Activated CD4-positive, alpha-beta T cell treated with anti-CD3 and anti-CD28 coated beads, Interleukin-2, amount 10 ng/mL, durations not matched to agents 24 days and 14 days (primary cell): ENCODE measurements at regions not wholly inside any gene's neighbourhood (a gene's known extent, or its start where the extent isn't known, plus 50 kb on each side); places are given as distances from the start of the nearest gene placed in this dataset.

ENCODE experiments used
- DNase-seq: peaks from one replicate; pipeline ENCODE4 v3.0.0; 2022
- H3K27ac Mint-ChIP-seq: one replicate; pipeline ENCODE4 v1.8.0; 2022; ENCODE audit warnings: mild to moderate bottlenecking, mixed read lengths
- H3K27me3 Mint-ChIP-seq: one replicate; pipeline ENCODE4 v1.8.0; 2022; ENCODE audit warnings: mixed read lengths
- H3K36me3 Mint-ChIP-seq: one replicate; pipeline ENCODE4 v1.8.0; 2022; ENCODE audit warnings: low read depth, mild to moderate bottlenecking, mixed read lengths
- H3K4me1 Mint-ChIP-seq: one replicate; pipeline ENCODE4 v1.8.0; 2021; ENCODE audit warnings: mixed read lengths
- H3K4me3 Mint-ChIP-seq: one replicate; pipeline ENCODE4 v1.8.0; 2022; ENCODE audit warnings: mild to moderate bottlenecking, moderate library complexity, mixed read lengths
- H3K9me3 Mint-ChIP-seq: one replicate; pipeline ENCODE4 v1.8.0; 2021; ENCODE audit warnings: mixed read lengths
- intact Hi-C: fragments of 100-400 bp; cut with micrococcal nuclease; formaldehyde crosslinking; loops from one replicate; pipeline ENCODE4 v1.15.1; 2023

DNA sequence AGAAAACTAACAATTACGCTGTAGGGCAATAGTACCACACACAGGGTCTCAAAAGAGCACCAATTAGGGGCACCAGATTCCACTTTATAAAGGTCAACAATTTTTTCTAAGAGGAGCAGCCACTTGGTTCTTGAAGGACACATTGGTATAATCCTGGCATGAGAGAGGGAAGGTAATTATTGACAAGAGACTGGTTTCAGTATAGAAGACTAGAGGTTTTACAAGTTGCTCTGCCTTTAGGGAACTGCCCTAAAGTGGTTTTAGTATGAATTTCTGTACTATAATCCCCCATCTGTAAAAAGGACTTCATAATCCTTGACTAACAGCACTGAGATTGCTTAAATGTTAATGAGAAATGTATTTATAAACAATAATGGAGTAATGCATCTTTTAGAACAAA is 648.5 kb upstream of the PTBP2 start:
- intact Hi-C loops: no loop called here
- no peak overlapping the region for H3K4me3 Mint-ChIP-seq
- H3K27me3 Mint-ChIP-seq: no peaks in the 10 kb centered on the region
- no peaks in the 10 kb centered on the region for H3K9me3 Mint-ChIP-seq
- no peaks in the 10 kb centered on the region for H3K4me1 Mint-ChIP-seq
- no peak for DNase-seq
- no peaks in the 10 kb centered on the region for H3K36me3 Mint-ChIP-seq
- no peak overlapping the region for H3K27ac Mint-ChIP-seq

- no peak for DNase-seq
- Mint-ChIP-seq H3K4me3 (no peak overlapping the region), H3K36me3 (no peaks in the 10 kb centered on the region), H3K27ac (no peak overlapping the region), H3K27me3 (no peaks in the 10 kb centered on the region), H3K9me3 (no peaks in the 10 kb centered on the region), H3K4me1 (no peaks in the 10 kb centered on the region)
- intact Hi-C loops: no loop called here
Observed at GRCh38 chr1:96074422-96074821, 647.2 kb upstream of the PTBP2 start.

GRCh38 chr1:96074876-96075577 is 646.6 kb upstream of the PTBP2 start:
- Mint-ChIP-seq H3K27ac (no peak overlapping the region), H3K27me3 (no peaks in the 10 kb centered on the region), H3K9me3 (no peaks in the 10 kb centered on the region), H3K36me3 (no peaks in the 10 kb centered on the region), H3K4me1 (no peaks in the 10 kb centered on the region), H3K4me3 (no peak overlapping the region)
- intact Hi-C loops: no loop called here
- DNase-seq: no peak

- Mint-ChIP-seq H3K36me3 (no peaks in the 10 kb centered on the region), H3K9me3 (no peaks in the 10 kb centered on the region), H3K4me1 (no peaks in the 10 kb centered on the region), H3K27me3 (no peaks in the 10 kb centered on the region), H3K4me3 (no peak overlapping the region), H3K27ac (no peak overlapping the region)
- intact Hi-C loops: no loop called here
- no peak for DNase-seq
Observed at GRCh38 chr1:96075704-96076455, 645.7 kb upstream of the PTBP2 start.

DNA sequence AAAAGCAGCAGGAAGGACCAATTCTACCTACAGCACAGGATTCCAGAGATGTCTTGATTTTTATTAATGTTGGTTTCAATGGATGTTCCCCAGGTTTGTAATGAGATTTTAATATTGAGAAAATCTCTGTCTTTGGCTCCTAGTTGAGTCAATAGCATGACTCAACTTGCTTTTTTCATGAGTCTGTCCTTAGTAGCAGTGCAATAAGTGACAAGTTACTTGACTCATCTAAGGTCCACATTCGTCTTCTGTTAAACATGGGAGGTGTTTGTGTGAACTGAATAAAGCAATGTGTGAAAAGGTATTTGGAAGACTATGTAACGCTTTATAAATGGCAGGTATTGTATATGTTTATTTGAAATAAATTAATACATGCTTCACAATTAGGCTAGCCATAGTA is 645.0 kb upstream of the PTBP2 start:
- no peak overlapping the region for H3K4me3 Mint-ChIP-seq
- no peak for DNase-seq
- intact Hi-C loops: no loop called here
- no peak overlapping the region for H3K27ac Mint-ChIP-seq
- no peaks in the 10 kb centered on the region for H3K36me3 Mint-ChIP-seq
- no peaks in the 10 kb centered on the region for H3K4me1 Mint-ChIP-seq
- no peaks in the 10 kb centered on the region for H3K27me3 Mint-ChIP-seq
- H3K9me3 Mint-ChIP-seq: no peaks in the 10 kb centered on the region

GRCh38 chr1:96079581-96079980 is 642.0 kb upstream of the PTBP2 start:
- H3K9me3 Mint-ChIP-seq: no peaks in the 10 kb centered on the region
- H3K4me3 Mint-ChIP-seq: no peak overlapping the region
- DNase-seq: no peak
- no peaks in the 10 kb centered on the region for H3K4me1 Mint-ChIP-seq
- no peaks in the 10 kb centered on the region for H3K36me3 Mint-ChIP-seq
- intact Hi-C loops: no loop called here
- no peaks in the 10 kb centered on the region for H3K27me3 Mint-ChIP-seq
- H3K27ac Mint-ChIP-seq: no peak overlapping the region

DNA sequence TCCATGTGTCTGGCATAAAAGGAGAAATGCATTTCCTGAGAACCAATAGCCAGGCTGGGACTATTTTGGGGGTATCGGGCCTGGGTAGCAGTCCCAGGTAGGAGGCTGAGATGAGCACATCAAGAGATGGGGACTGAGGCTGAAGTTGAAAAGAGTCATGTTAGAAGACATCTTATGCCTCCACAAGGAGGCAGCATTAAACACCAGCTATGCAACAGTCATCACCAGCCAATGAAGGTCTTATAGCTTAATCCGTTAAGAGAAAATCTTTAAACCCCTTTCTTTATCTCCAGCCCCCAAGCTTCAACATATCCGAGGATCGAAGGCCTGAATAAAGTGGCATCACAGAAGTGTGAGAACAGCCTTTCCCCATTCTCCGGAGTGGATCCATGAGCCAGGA is 640.7 kb upstream of the PTBP2 start:
- H3K4me3 Mint-ChIP-seq: no peak overlapping the region
- H3K9me3 Mint-ChIP-seq: no peaks in the 10 kb centered on the region
- intact Hi-C loops: no loop called here
- H3K27ac Mint-ChIP-seq: no peak overlapping the region
- DNase-seq: no peak
- no peaks in the 10 kb centered on the region for H3K27me3 Mint-ChIP-seq
- no peaks in the 10 kb centered on the region for H3K36me3 Mint-ChIP-seq
- no peaks in the 10 kb centered on the region for H3K4me1 Mint-ChIP-seq

- no peak overlapping the region for H3K4me3 Mint-ChIP-seq
- H3K9me3 Mint-ChIP-seq: no peaks in the 10 kb centered on the region
- intact Hi-C loops: no loop called here
- no peaks in the 10 kb centered on the region for H3K27me3 Mint-ChIP-seq
- no peaks in the 10 kb centered on the region for H3K36me3 Mint-ChIP-seq
- DNase-seq: no peak
- H3K27ac Mint-ChIP-seq: no peak overlapping the region
- no peaks in the 10 kb centered on the region for H3K4me1 Mint-ChIP-seq
Observed at GRCh38 chr1:96087719-96088118, 633.9 kb upstream of the PTBP2 start.

DNA sequence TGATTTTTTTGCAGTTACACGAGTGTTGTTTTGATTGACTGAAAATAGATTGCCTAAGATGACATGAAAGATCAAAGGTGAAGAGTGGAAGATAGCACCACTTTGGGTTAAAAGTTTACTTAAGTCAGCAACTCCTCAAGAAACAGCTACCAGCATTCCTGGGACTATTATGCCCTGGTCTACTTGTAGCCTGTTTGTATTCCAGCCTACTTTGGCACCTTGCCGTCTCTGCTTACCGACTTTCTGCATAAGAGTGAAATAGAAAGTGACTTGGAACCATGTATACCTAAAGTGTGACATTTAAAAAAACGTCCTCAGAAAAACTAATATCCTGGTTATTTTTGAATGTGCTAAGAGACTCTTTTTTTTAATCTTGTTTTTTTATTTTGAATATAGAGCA is 631.5 kb upstream of the PTBP2 start:
- H3K36me3 Mint-ChIP-seq: no peaks in the 10 kb centered on the region
- H3K9me3 Mint-ChIP-seq: no peaks in the 10 kb centered on the region
- no peak overlapping the region for H3K4me3 Mint-ChIP-seq
- intact Hi-C loops: no loop called here
- no peaks in the 10 kb centered on the region for H3K4me1 Mint-ChIP-seq
- H3K27ac Mint-ChIP-seq: no peak overlapping the region
- DNase-seq: no peak
- no peaks in the 10 kb centered on the region for H3K27me3 Mint-ChIP-seq

DNA sequence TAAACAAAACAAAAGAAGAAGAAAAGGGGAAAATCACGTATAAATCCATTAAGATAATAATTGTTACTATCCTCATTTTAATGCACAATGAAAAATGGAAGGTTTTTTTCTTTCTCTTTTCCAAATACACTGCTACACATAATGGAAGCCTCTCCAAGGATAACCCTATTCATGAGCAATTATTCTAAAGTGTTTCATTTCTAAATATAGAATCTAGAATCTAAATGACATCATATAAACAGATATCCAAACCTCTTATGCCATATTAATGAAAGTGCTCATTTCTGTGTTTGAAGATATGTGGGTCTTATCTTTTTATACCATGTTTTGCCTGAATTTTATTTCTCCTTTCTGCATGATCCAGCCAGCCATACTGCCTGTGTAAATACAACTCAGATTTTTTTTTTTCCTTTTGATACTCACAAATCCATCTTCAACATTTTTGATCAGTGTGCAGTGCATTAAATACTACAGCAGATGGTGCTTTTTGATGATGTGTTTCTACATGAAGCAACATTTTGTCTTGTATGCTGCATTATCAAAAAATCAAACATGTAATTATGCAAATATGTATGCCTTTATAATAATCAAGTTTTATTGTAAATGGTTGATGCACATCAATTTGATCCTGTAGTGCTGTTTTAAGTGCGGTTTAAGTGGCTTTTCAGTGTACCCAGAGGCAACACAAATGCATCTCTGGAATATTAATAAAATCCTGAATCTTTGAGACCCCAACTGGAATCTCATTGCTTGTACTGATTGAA is 625.6 kb upstream of the PTBP2 start:
- Mint-ChIP-seq H3K4me3 (no peak overlapping the region), H3K4me1 (no peaks in the 10 kb centered on the region), H3K27me3 (no peaks in the 10 kb centered on the region), H3K9me3 (no peaks in the 10 kb centered on the region), H3K27ac (no peak overlapping the region), H3K36me3 (no peaks in the 10 kb centered on the region)
- intact Hi-C loops: no loop called here
- DNase-seq: no peak

- Mint-ChIP-seq H3K4me3 (no peak overlapping the region), H3K27ac (no peak overlapping the region), H3K27me3 (no peaks in the 10 kb centered on the region)
Observed at GRCh38 chr1:96096613-96097321, 624.8 kb upstream of the PTBP2 start.

DNA sequence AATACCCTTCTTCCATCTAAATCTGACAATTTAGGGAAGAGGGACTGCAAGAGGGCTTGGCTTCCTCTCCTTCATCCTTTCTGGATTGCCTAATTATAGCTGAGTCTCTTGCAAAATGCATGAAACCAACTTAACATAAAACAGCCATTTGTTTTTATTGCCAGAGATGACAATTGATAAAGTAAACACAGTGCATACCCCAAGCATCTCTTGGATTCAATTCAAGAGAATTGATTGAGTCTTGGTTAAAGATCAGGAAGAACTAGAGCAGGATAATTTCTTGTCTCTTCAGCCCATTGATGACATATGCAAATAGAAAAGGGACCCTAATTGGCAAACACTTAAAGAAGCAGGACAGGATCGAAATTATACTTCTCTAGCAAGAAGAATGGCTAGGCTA is 617.1 kb upstream of the PTBP2 start:
- no peaks in the 10 kb centered on the region for H3K27me3 Mint-ChIP-seq
- no peaks in the 10 kb centered on the region for H3K4me1 Mint-ChIP-seq
- intact Hi-C loops: no loop called here
- DNase-seq: no peak
- no peak overlapping the region for H3K27ac Mint-ChIP-seq
- H3K36me3 Mint-ChIP-seq: no peaks in the 10 kb centered on the region
- peaks cover 3% of the 10 kb centered on the region for H3K9me3 Mint-ChIP-seq
- H3K4me3 Mint-ChIP-seq: no peak overlapping the region

More at GRCh38 chr1:96096613-96097321, 624.8 kb upstream of the PTBP2 start:
- Mint-ChIP-seq H3K4me1 (no peaks in the 10 kb centered on the region), H3K36me3 (no peaks in the 10 kb centered on the region), H3K9me3 (no peaks in the 10 kb centered on the region)
- intact Hi-C loops: no loop called here
- DNase-seq: no peak

DNA sequence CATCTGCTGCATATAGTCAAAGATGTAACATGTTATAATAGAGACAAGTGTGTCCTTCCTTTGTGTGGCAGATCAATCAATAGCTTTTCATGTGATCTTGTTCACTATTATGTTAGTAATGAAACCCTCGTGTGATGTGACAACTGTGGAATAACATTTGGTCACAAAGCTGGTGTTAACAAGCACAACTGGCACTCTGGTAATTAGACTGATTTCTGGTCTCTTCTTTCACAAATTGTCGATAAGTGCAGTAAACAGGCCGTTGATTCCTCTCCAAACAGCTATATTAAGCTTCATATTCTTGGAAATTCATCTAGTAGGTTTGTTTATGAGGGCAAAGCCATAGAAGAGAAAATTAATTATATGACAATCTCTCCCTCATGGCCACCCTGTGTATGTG is 616.7 kb upstream of the PTBP2 start:
- no peak overlapping the region for H3K27ac Mint-ChIP-seq
- intact Hi-C loops: no loop called here
- DNase-seq: no peak
- no peaks in the 10 kb centered on the region for H3K4me1 Mint-ChIP-seq
- no peaks in the 10 kb centered on the region for H3K36me3 Mint-ChIP-seq
- peaks cover 3% of the 10 kb centered on the region for H3K9me3 Mint-ChIP-seq
- H3K4me3 Mint-ChIP-seq: no peak overlapping the region
- no peaks in the 10 kb centered on the region for H3K27me3 Mint-ChIP-seq

- no peaks in the 10 kb centered on the region for H3K36me3 Mint-ChIP-seq
Observed at GRCh38 chr1:96116731-96117130, 604.9 kb upstream of the PTBP2 start.

More at GRCh38 chr1:96116731-96117130, 604.9 kb upstream of the PTBP2 start:
- Mint-ChIP-seq H3K9me3 (no peaks in the 10 kb centered on the region), H3K4me3 (no peak overlapping the region), H3K27me3 (no peaks in the 10 kb centered on the region), H3K4me1 (no peaks in the 10 kb centered on the region), H3K27ac (no peak overlapping the region)
- DNase-seq: no peak
- intact Hi-C loops: no loop called here
